Gastroesophageal sphincter (tissue), 3 donors: ENCODE measurements at regions not wholly inside any gene's neighbourhood (a gene's known extent, or its start where the extent isn't known, plus 50 kb on each side); places are given as distances from the start of the nearest gene placed in this dataset.

ENCODE experiments used
- EP300 ChIP-seq: sonication (generic); formaldehyde crosslinking; IDR thresholded peaks from one replicate; pipeline ENCODE4 v1.6.1; 2017; ENCODE audit warnings: antibody characterized with exemption, mild to moderate bottlenecking
- POLR2A ChIP-seq, 2 donors: fragments of 450-650 bp; IDR thresholded peaks; one replicate each; pipeline ENCODE4 v1.6.1; 2017; ENCODE audit warnings: antibody characterized with exemption in 2 of 2, mild to moderate bottlenecking in 2 of 2, moderate library complexity in 1 of 2
- TF ChIP-seq, protein P1 (sequence below), 4 experiments: fragments of 200-600 bp in 2 of 4; fragments of 450-650 bp in 2 of 4; sonication (generic) in 1 of 4; IDR thresholded peaks; one replicate each; pipeline ENCODE4 v1.5.1; 2017 to 2019; ENCODE audit warnings: antibody characterized with exemption in 4 of 4, mild to moderate bottlenecking in 2 of 4, moderate library complexity in 2 of 4

DNA sequence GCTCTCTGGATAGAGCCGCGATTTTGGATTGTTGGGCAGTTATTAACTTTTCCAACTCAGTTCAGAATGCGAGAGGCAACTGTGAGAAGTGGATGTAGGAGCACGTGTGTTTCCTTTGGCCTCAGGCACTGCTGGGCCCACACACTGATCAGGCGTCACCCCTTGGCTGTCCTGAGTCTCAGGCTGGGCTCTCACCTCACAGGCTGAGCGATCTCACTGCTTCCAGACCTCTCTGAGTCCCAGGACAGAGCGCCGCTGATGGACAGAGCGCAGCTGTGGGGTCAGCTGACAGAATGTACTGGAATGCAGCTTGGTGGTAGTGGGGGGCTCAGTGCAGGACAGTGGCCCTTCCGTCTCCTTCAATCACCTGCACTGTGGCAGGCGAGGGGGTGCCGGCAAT lies 516.2 kb downstream of the TBC1D22A start:
- TF ChIP-seq EP300 (no peak), POLR2A (IDR thresholded peaks at IDR 0.05) (no peak)
- TF ChIP-seq, protein P1, sequence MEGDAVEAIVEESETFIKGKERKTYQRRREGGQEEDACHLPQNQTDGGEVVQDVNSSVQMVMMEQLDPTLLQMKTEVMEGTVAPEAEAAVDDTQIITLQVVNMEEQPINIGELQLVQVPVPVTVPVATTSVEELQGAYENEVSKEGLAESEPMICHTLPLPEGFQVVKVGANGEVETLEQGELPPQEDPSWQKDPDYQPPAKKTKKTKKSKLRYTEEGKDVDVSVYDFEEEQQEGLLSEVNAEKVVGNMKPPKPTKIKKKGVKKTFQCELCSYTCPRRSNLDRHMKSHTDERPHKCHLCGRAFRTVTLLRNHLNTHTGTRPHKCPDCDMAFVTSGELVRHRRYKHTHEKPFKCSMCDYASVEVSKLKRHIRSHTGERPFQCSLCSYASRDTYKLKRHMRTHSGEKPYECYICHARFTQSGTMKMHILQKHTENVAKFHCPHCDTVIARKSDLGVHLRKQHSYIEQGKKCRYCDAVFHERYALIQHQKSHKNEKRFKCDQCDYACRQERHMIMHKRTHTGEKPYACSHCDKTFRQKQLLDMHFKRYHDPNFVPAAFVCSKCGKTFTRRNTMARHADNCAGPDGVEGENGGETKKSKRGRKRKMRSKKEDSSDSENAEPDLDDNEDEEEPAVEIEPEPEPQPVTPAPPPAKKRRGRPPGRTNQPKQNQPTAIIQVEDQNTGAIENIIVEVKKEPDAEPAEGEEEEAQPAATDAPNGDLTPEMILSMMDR (IDR thresholded peaks at IDR 0.05), result no peak
